Smooth muscle cell (in vitro differentiated cells): ENCODE measurements at regions not wholly inside any gene's neighbourhood (a gene's known extent, or its start where the extent isn't known, plus 50 kb on each side); places are given as distances from the start of the nearest gene placed in this dataset.

Experiments used
- DNase-seq: peaks from one replicate; lab custom pipeline; 2025; ENCODE audit not compliant: unreplicated experiment; lab: John Stamatoyannopoulos, UW
- H2AFZ ChIP-seq: fragments of 200-600 bp; sonication (generic); 2 replicates; pipeline ENCODE4 v1.6.0; 2016; ENCODE audit warnings: antibody characterized with exemption, low read depth, mild to moderate bottlenecking
- H3F3A ChIP-seq: fragments of 200-600 bp; sonication (generic); 2 replicates; pipeline ENCODE4 v1.6.0; 2017; ENCODE audit warnings: antibody characterized with exemption, low read depth
- H3K27ac ChIP-seq: fragments of 200-600 bp; sonication (generic); 2 replicates; pipeline ENCODE4 v1.5.1; 2016; ENCODE audit warnings: low read depth, mild to moderate bottlenecking
- H3K27me3 ChIP-seq: fragments of 200-600 bp; sonication (generic); 2 replicates; pipeline ENCODE4 v1.6.1; 2016; ENCODE audit warnings: low read depth, mild to moderate bottlenecking
- H3K36me3 ChIP-seq: fragments of 200-600 bp; sonication (generic); 2 replicates; pipeline ENCODE4 v1.5.1; 2016; ENCODE audit warnings: low read depth
- H3K4me1 ChIP-seq: fragments of 200-600 bp; sonication (generic); 2 replicates; pipeline ENCODE4 v1.5.1; 2016; ENCODE audit warnings: low read depth
- H3K4me2 ChIP-seq: fragments of 200-600 bp; sonication (generic); 2 replicates; pipeline ENCODE4 v1.6.0; 2016; ENCODE audit warnings: mild to moderate bottlenecking
- H3K4me3 ChIP-seq: fragments of 200-600 bp; sonication (generic); 2 replicates; pipeline ENCODE4 v1.5.1; 2016; ENCODE audit warnings: mild to moderate bottlenecking
- H3K79me2 ChIP-seq: fragments of 200-600 bp; sonication (generic); 2 replicates; pipeline ENCODE4 v1.6.0; 2016; ENCODE audit warnings: low read depth, mild to moderate bottlenecking
- H3K9ac ChIP-seq: fragments of 200-600 bp; sonication (generic); 2 replicates; pipeline ENCODE4 v1.6.0; 2016; ENCODE audit warnings: low read depth
- H3K9me3 ChIP-seq: fragments of 200-600 bp; sonication (generic); replicated peaks from 2 replicates; pipeline ENCODE4 v1.5.1; 2016; ENCODE audit warnings: low read depth
- H4K20me1 ChIP-seq: fragments of 200-600 bp; sonication (generic); 2 replicates; pipeline ENCODE4 v1.6.0; 2016; ENCODE audit warnings: low read depth
- WGBS: methylation state at CpG from one replicate; pipeline ENCODE4 v1.1.7; 2016; ENCODE audit warnings: low lambda C conversion rate; 5-methylcytosine and 5-hydroxymethylcytosine counted together
- TF ChIP-seq, protein P1 (sequence below): fragments of 200-600 bp; sonication (generic); IDR thresholded peaks from 2 replicates; pipeline ENCODE4 v1.5.1; 2017; ENCODE audit warnings: borderline replicate concordance, mild to moderate bottlenecking, antibody characterized with exemption; ENCODE audit not compliant: insufficient read depth, poor library complexity, severe bottlenecking

DNA sequence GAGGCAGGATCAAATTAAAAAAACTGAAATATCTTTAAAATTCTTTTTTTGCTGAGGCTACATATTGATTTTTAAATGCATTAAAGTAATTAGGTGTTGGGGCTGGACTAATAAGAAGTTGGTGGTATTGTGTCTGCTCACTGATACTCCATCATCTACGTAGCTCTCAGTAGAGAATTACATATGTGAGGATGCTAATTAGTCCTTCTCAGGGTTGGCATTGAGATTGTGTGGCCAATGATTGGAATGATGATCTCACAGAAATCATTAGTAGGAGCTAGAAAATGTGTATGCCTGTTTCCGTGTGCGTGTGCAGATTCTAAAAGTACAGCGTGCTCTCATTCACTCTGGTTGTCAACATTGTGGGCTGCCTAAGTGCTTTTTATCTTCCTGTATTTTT lies 283.8 kb downstream of the SH3GL2 start:
- H3K4me1 ChIP-seq, result no peaks in the 10 kb centered on the region
- DNase-seq, result no peak
- 68% methylated on average over 4 of the region's 4 CpGs for WGBS
- H4K20me1 ChIP-seq, result no peaks in the 10 kb centered on the region
- H3F3A ChIP-seq, result no peaks in the 10 kb centered on the region
- no peak overlapping the region for H3K9ac ChIP-seq
- no peaks in the 10 kb centered on the region for H3K9me3 ChIP-seq
- H3K27me3 ChIP-seq, result peaks cover 5% of the 10 kb centered on the region
- no peaks in the 10 kb centered on the region for H3K79me2 ChIP-seq
- H2AFZ ChIP-seq, result no peak overlapping the region
- H3K4me2 ChIP-seq, result no peak overlapping the region
- no peak overlapping the region for H3K4me3 ChIP-seq
- H3K36me3 ChIP-seq, result no peaks in the 10 kb centered on the region
- TF ChIP-seq, protein P1, sequence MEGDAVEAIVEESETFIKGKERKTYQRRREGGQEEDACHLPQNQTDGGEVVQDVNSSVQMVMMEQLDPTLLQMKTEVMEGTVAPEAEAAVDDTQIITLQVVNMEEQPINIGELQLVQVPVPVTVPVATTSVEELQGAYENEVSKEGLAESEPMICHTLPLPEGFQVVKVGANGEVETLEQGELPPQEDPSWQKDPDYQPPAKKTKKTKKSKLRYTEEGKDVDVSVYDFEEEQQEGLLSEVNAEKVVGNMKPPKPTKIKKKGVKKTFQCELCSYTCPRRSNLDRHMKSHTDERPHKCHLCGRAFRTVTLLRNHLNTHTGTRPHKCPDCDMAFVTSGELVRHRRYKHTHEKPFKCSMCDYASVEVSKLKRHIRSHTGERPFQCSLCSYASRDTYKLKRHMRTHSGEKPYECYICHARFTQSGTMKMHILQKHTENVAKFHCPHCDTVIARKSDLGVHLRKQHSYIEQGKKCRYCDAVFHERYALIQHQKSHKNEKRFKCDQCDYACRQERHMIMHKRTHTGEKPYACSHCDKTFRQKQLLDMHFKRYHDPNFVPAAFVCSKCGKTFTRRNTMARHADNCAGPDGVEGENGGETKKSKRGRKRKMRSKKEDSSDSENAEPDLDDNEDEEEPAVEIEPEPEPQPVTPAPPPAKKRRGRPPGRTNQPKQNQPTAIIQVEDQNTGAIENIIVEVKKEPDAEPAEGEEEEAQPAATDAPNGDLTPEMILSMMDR, result no peak
- H3K27ac ChIP-seq, result no peak overlapping the region

- Histone ChIP-seq H3F3A (no peaks in the 10 kb centered on the region), H3K4me2 (no peak overlapping the region), H4K20me1 (no peaks in the 10 kb centered on the region), H3K4me1 (no peaks in the 10 kb centered on the region), H3K79me2 (no peaks in the 10 kb centered on the region), H3K27ac (no peak overlapping the region), H3K27me3 (peaks cover 5% of the 10 kb centered on the region), H3K36me3 (no peaks in the 10 kb centered on the region), H3K9ac (no peak overlapping the region), H3K4me3 (no peak overlapping the region), H3K9me3 (no peaks in the 10 kb centered on the region), H2AFZ (no peak overlapping the region)
- TF ChIP-seq, protein P1, result no peak
- WGBS, result 76% methylated on average over 4 of the region's 4 CpGs
- DNase-seq, result no peak
Observed at GRCh38 chr9:17863213-17863883, 284.5 kb downstream of the SH3GL2 start.

DNA sequence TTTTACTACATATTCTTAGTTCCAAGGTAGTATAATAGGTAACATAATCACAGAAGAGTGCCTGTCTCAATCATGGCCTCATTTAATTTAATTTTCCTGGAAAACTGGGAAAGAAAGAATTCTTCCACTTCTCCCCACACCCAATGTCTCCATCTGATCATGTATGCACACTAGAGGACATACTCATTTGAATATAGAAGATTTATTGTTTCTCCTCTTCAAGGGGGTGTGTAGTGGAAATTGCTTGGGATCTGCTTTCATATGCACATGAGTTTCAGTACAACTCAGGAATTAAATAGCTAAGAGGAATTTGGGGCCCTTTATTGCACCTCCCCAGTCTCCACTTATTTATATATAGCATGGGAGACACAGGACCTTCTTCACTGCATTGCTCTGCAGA lies 285.1 kb downstream of the SH3GL2 start:
- H4K20me1 ChIP-seq, result no peaks in the 10 kb centered on the region
- no peaks in the 10 kb centered on the region for H3K4me1 ChIP-seq
- DNase-seq, result no peak

More for the DNA sequence above, 285.1 kb downstream of the SH3GL2 start:
- no peak overlapping the region for H3K27ac ChIP-seq
- peaks cover 9% of the 10 kb centered on the region for H3K27me3 ChIP-seq
- H3K36me3 ChIP-seq, result no peaks in the 10 kb centered on the region
- H3K4me2 ChIP-seq, result no peak overlapping the region
- H2AFZ ChIP-seq, result no peak overlapping the region
- TF ChIP-seq, protein P1, result no peak
- H3K4me3 ChIP-seq, result no peak overlapping the region
- no peaks in the 10 kb centered on the region for H3F3A ChIP-seq
- H3K9me3 ChIP-seq, result no peaks in the 10 kb centered on the region
- no peak overlapping the region for H3K9ac ChIP-seq
- no peaks in the 10 kb centered on the region for H3K79me2 ChIP-seq
